ENCODE measurements at regions not wholly inside any gene's neighbourhood (a gene's known extent, or its start where the extent isn't known, plus 50 kb on each side); places are given as distances from the start of the nearest gene placed in this dataset.

- H3K4me3 ChIP-seq (ENCODE audit: low read length) = no peak overlapping the region
- peak; percentile 18 for DNase-seq (ENCODE audit: low read depth)
- peak; percentile 57 for TF ChIP-seq CTCF (conservative IDR thresholded peaks at IDR 0.05; ENCODE audit: low read length)
These were observed 153.4 kb upstream of the POU5F2 start for GRCh38 chr5:93894601-93895354.

- no peak for DNase-seq (ENCODE audit: low read depth)
- no peak for TF ChIP-seq CTCF (conservative IDR thresholded peaks at IDR 0.05; ENCODE audit: low read length)
- no peak overlapping the region for H3K4me3 ChIP-seq (ENCODE audit: low read length)
These were observed 151.7 kb upstream of the POU5F2 start for GRCh38 chr5:93893075-93893474.

- no peak overlapping the region for H3K4me3 ChIP-seq (ENCODE audit: low read length)
- no peak for TF ChIP-seq CTCF (conservative IDR thresholded peaks at IDR 0.05; ENCODE audit: low read length)
- DNase-seq (ENCODE audit: low read depth) = peak; percentile 19
These were observed 151.1 kb upstream of the POU5F2 start for GRCh38 chr5:93892481-93892880.

- DNase-seq (ENCODE audit: low read depth) = no peak
These were observed 150.4 kb upstream of the POU5F2 start for GRCh38 chr5:93891491-93892480.

GRCh38 chr5:93890657-93891056 lies 149.3 kb upstream of the POU5F2 start:
- no peak for TF ChIP-seq CTCF (conservative IDR thresholded peaks at IDR 0.05; ENCODE audit: low read length)
- H3K4me3 ChIP-seq (ENCODE audit: low read length) = no peak overlapping the region
- DNase-seq (ENCODE audit: low read depth) = peak; percentile 26

More at GRCh38 chr5:93891491-93892480, 150.4 kb upstream of the POU5F2 start:
- H3K4me3 ChIP-seq (ENCODE audit: low read length) = no peak overlapping the region
- no peak for TF ChIP-seq CTCF (conservative IDR thresholded peaks at IDR 0.05; ENCODE audit: low read length)

GRCh38 chr5:93887678-93888077 lies 146.3 kb upstream of the POU5F2 start:
- H3K4me3 ChIP-seq (ENCODE audit: low read length) = no peak overlapping the region
- TF ChIP-seq CTCF (conservative IDR thresholded peaks at IDR 0.05; ENCODE audit: low read length) = no peak
- no peak for DNase-seq (ENCODE audit: low read depth)
